HL-60 (cell line): ENCODE measurements at regions not wholly inside any gene's neighbourhood (a gene's known extent, or its start where the extent isn't known, plus 50 kb on each side); places are given as distances from the start of the nearest gene placed in this dataset.

Experiments used
- DNase-seq, 2 experiments: peaks; one replicate each; pipeline ENCODE4 v3.0.0-alpha.2; 2010 to 2020; ENCODE audit warnings: low read depth in 1 of 2, low spot score in 1 of 2
- H3K27ac ChIP-seq: fragments of 250-450 bp; sonication (Bioruptor Pico); replicated peaks from 2 replicates; pipeline ENCODE4 v1.5.1; 2020; ENCODE audit warnings: mild to moderate bottlenecking, moderate library complexity
- H3K27me3 ChIP-seq: fragments of 250-450 bp; sonication (Bioruptor Pico); 2 replicates; pipeline ENCODE4 v1.5.1; 2021; ENCODE audit warnings: mild to moderate bottlenecking, moderate library complexity; ENCODE audit not compliant: insufficient read depth, poor library complexity, severe bottlenecking
- H3K4me3 ChIP-seq: replicated peaks from 2 replicates; pipeline ENCODE4 v1.5.1; 2011; ENCODE audit warnings: mild to moderate bottlenecking, control low read depth, low read length; ENCODE audit not compliant: insufficient read depth
- CTCF ChIP-seq: IDR thresholded peaks from one replicate; pipeline ENCODE4 v1.5.1; 2011; ENCODE audit warnings: low read length, control low read depth, inconsistent platforms; ENCODE audit not compliant: insufficient read depth
- GABPA ChIP-seq: IDR thresholded peaks from 2 replicates; pipeline ENCODE4 v1.6.1; 2012; ENCODE audit warnings: low read depth
- POLR2AphosphoS5 ChIP-seq: IDR thresholded peaks from 2 replicates; pipeline ENCODE4 v1.6.1; 2012; ENCODE audit warnings: low read depth
- SPI1 ChIP-seq: IDR thresholded peaks from 2 replicates; pipeline ENCODE4 v1.6.1; 2012; ENCODE audit warnings: low read depth, mild to moderate bottlenecking, borderline replicate concordance
- TF ChIP-seq, protein P1 (sequence below): IDR thresholded peaks from 2 replicates; pipeline ENCODE4 v1.6.1; 2012; ENCODE audit warnings: low read depth; ENCODE audit not compliant: insufficient replicate concordance

- DNase-seq: no peak
- TF ChIP-seq SPI1: no peak
- Histone ChIP-seq H3K27me3 (no peaks in the 10 kb centered on the region), H3K27ac (no peak overlapping the region), H3K4me3 (no peak overlapping the region)
These were observed 178.0 kb downstream of the NXNL2 start for GRCh38 chr9:88713010-88713409.

GRCh38 chr9:88716596-88717290 lies 181.8 kb downstream of the NXNL2 start:
- Histone ChIP-seq H3K4me3 (no peak overlapping the region), H3K27ac (no peak overlapping the region), H3K27me3 (no peaks in the 10 kb centered on the region)
- no peak for TF ChIP-seq CTCF
- TF ChIP-seq, protein P1, sequence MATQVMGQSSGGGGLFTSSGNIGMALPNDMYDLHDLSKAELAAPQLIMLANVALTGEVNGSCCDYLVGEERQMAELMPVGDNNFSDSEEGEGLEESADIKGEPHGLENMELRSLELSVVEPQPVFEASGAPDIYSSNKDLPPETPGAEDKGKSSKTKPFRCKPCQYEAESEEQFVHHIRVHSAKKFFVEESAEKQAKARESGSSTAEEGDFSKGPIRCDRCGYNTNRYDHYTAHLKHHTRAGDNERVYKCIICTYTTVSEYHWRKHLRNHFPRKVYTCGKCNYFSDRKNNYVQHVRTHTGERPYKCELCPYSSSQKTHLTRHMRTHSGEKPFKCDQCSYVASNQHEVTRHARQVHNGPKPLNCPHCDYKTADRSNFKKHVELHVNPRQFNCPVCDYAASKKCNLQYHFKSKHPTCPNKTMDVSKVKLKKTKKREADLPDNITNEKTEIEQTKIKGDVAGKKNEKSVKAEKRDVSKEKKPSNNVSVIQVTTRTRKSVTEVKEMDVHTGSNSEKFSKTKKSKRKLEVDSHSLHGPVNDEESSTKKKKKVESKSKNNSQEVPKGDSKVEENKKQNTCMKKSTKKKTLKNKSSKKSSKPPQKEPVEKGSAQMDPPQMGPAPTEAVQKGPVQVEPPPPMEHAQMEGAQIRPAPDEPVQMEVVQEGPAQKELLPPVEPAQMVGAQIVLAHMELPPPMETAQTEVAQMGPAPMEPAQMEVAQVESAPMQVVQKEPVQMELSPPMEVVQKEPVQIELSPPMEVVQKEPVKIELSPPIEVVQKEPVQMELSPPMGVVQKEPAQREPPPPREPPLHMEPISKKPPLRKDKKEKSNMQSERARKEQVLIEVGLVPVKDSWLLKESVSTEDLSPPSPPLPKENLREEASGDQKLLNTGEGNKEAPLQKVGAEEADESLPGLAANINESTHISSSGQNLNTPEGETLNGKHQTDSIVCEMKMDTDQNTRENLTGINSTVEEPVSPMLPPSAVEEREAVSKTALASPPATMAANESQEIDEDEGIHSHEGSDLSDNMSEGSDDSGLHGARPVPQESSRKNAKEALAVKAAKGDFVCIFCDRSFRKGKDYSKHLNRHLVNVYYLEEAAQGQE: no peak
- TF ChIP-seq SPI1: no peak
- TF ChIP-seq GABPA: no peak
- no peak for TF ChIP-seq POLR2AphosphoS5
- DNase-seq: no peak

DNA sequence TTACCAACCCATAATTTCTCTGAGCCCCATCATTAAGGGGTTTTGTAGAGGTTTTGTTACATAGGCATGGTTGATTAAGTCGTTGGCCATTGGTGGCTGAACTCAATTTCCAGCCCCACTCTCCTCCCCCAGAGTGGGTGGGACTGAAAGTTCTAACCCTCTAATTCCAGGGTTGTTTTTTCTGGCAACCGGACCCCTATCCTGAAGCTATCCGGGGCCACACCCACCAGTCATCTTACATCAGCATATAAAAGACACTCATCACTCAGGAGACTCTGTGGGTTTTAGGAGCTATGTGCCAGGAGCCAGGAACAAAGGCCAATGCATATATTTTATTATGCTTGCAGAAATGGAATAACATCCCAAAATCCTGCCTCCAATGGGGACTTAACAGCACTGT lies 186.0 kb downstream of the NXNL2 start:
- Histone ChIP-seq H3K4me3 (no peak overlapping the region), H3K27ac (no peak overlapping the region), H3K27me3 (no peaks in the 10 kb centered on the region)
- TF ChIP-seq, protein P1: no peak
- no peak for TF ChIP-seq POLR2AphosphoS5
- no peak for TF ChIP-seq SPI1
- TF ChIP-seq GABPA: no peak
- no peak for TF ChIP-seq CTCF
- DNase-seq: no peak

- DNase-seq: no peak
- H3K4me3 ChIP-seq: no peak overlapping the region
- TF ChIP-seq GABPA (no peak), CTCF (no peak), POLR2AphosphoS5 (no peak), SPI1 (no peak)
- TF ChIP-seq, protein P1: no peak
- no peak overlapping the region for H3K27ac ChIP-seq
- H3K27me3 ChIP-seq: no peaks in the 10 kb centered on the region
These were observed 186.7 kb downstream of the NXNL2 start for GRCh38 chr9:88721495-88722279.
